HEK293 (cell line): ENCODE measurements at regions not wholly inside any gene's neighbourhood (a gene's known extent, or its start where the extent isn't known, plus 50 kb on each side); places are given as distances from the start of the nearest gene placed in this dataset.
"Not testable (repeated sequence)": the region's sequence is repeated elsewhere in the genome, so short reads cannot be mapped to it uniquely, and the experiment has no call there.

Experiments used
- CTCF ChIA-PET: fragments of 350-600 bp; formaldehyde crosslinking; extraction: SDS; loops from one replicate; lab custom pipeline; 2021; ENCODE audit warnings: antibody characterized with exemption; lab: Yijun Ruan, JAX
- POLR2A ChIA-PET: fragments of 300-600 bp; formaldehyde crosslinking; extraction: SDS; loops from one replicate; lab custom pipeline; 2020; ENCODE audit warnings: antibody characterized with exemption, inconsistent platforms; lab: Yijun Ruan, JAX
- H3K27ac ChIP-seq: fragments of 200-500 bp; sonication (Bioruptor generic); 2 replicates; pipeline ENCODE4 v1.5.1; 2014; ENCODE audit warnings: low read depth, low read length, control low read depth, inconsistent platforms; ENCODE audit errors: extremely low read depth
- H3K36me3 ChIP-seq, 2 experiments: fragments of 200-500 bp in 1 of 2; sonication (Bioruptor generic) in 1 of 2; 1 replicate in 1 of 2; 2 replicates in 1 of 2; pipeline ENCODE4 v1.5.1; 2014 to 2017; ENCODE audit warnings: inconsistent platforms in 2 of 2, low read length in 2 of 2; ENCODE audit not compliant: control insufficient read depth in 2 of 2, insufficient read depth in 1 of 2
- H3K4me1 ChIP-seq: fragments of 200-500 bp; sonication (Bioruptor generic); 2 replicates; pipeline ENCODE4 v1.5.1; 2014; ENCODE audit warnings: mild to moderate bottlenecking, low read length, inconsistent platforms; ENCODE audit not compliant: control insufficient read depth, insufficient read depth
- H3K4me3 ChIP-seq: 2 replicates; pipeline ENCODE4 v1.5.1; 2011; ENCODE audit warnings: low read depth, mild to moderate bottlenecking, control low read depth, low read length, moderate library complexity
- H3K9me3 ChIP-seq: fragments of 200-500 bp; sonication (Bioruptor generic); 2 replicates; pipeline ENCODE4 v1.5.1; 2014; ENCODE audit warnings: low read depth, low read length, inconsistent platforms; ENCODE audit not compliant: control insufficient read depth, insufficient read depth
- KLF9 ChIP-seq: fragments of 450-650 bp; formaldehyde crosslinking; IDR thresholded peaks from 2 replicates; pipeline ENCODE4 v1.5.1; 2016; ENCODE audit warnings: missing biosample characterization, missing genetic modification characterization, low read depth
- OVOL3 ChIP-seq: fragments of 450-650 bp; formaldehyde crosslinking; IDR thresholded peaks from 2 replicates; pipeline ENCODE4 v1.5.1; 2016; ENCODE audit warnings: missing biosample characterization, missing genetic modification characterization
- PBX3 ChIP-seq: sonication (generic); formaldehyde crosslinking; IDR thresholded peaks from 2 replicates; pipeline ENCODE4 v1.8.1; 2022; ENCODE audit warnings: mild to moderate bottlenecking, moderate library complexity, missing genetic modification reagents
- RBAK ChIP-seq: fragments of 450-650 bp; formaldehyde crosslinking; IDR thresholded peaks from 2 replicates; pipeline ENCODE4 v1.5.1; 2016; ENCODE audit warnings: missing biosample characterization, missing genetic modification characterization
- TSHZ1 ChIP-seq: fragments of 450-650 bp; formaldehyde crosslinking; IDR thresholded peaks from 2 replicates; pipeline ENCODE4 v1.5.1; 2016; ENCODE audit warnings: missing biosample characterization, missing genetic modification characterization, borderline replicate concordance
- ZBTB1 ChIP-seq: fragments of 450-650 bp; formaldehyde crosslinking; IDR thresholded peaks from 2 replicates; pipeline ENCODE4 v1.5.1; 2016; ENCODE audit warnings: missing biosample characterization, missing genetic modification characterization
- ZBTB26 ChIP-seq: fragments of 450-650 bp; formaldehyde crosslinking; optimal IDR thresholded peaks from 2 replicates; pipeline ENCODE3; 2016; ENCODE audit warnings: missing biosample characterization, mild to moderate bottlenecking, missing genetic modification characterization
- ZBTB49 ChIP-seq: fragments of 450-650 bp; formaldehyde crosslinking; IDR thresholded peaks from 2 replicates; pipeline ENCODE4 v1.5.1; 2016; ENCODE audit warnings: missing biosample characterization, missing genetic modification characterization, low read depth
- ZFP37 ChIP-seq: fragments of 450-650 bp; formaldehyde crosslinking; IDR thresholded peaks from 2 replicates; pipeline ENCODE4 v1.5.1; 2016; ENCODE audit warnings: missing biosample characterization, missing genetic modification characterization
- ZIC2 ChIP-seq: fragments of 450-650 bp; formaldehyde crosslinking; IDR thresholded peaks from 2 replicates; pipeline ENCODE4 v1.5.1; 2016; ENCODE audit warnings: missing biosample characterization, missing genetic modification characterization
- ZNF133 ChIP-seq: fragments of 450-650 bp; formaldehyde crosslinking; IDR thresholded peaks from 2 replicates; pipeline ENCODE4 v1.5.1; 2016; ENCODE audit warnings: missing biosample characterization, missing genetic modification characterization
- ZNF184 ChIP-seq: fragments of 450-650 bp; IDR thresholded peaks from 2 replicates; pipeline ENCODE4 v1.5.1; 2018; ENCODE audit warnings: missing biosample characterization, mild to moderate bottlenecking, missing genetic modification characterization
- ZNF280C ChIP-seq: fragments of 450-650 bp; formaldehyde crosslinking; IDR thresholded peaks from 2 replicates; pipeline ENCODE4 v1.5.1; 2016; ENCODE audit warnings: missing biosample characterization, missing genetic modification characterization
- ZNF280D ChIP-seq: fragments of 450-650 bp; formaldehyde crosslinking; IDR thresholded peaks from 2 replicates; pipeline ENCODE4 v1.5.1; 2016; ENCODE audit warnings: missing biosample characterization, missing genetic modification characterization
- ZNF610 ChIP-seq: fragments of 450-650 bp; formaldehyde crosslinking; IDR thresholded peaks from 2 replicates; pipeline ENCODE4 v1.5.1; 2016; ENCODE audit warnings: missing biosample characterization, missing genetic modification characterization, borderline replicate concordance
- ZNF629 ChIP-seq: fragments of 450-650 bp; formaldehyde crosslinking; IDR thresholded peaks from 2 replicates; pipeline ENCODE4 v1.5.1; 2017; ENCODE audit warnings: missing biosample characterization, missing genetic modification characterization
- ZNF76 ChIP-seq: fragments of 450-650 bp; formaldehyde crosslinking; IDR thresholded peaks from 2 replicates; pipeline ENCODE4; 2016; ENCODE audit warnings: low read depth, missing biosample characterization, missing genetic modification characterization, borderline replicate concordance
- ZNF768 ChIP-seq: fragments of 450-650 bp; formaldehyde crosslinking; IDR thresholded peaks from 2 replicates; pipeline ENCODE4 v1.5.1; 2018; ENCODE audit warnings: missing biosample characterization, mild to moderate bottlenecking, missing genetic modification characterization
- ZNF792 ChIP-seq: fragments of 450-650 bp; formaldehyde crosslinking; IDR thresholded peaks from 2 replicates; pipeline ENCODE4 v1.5.1; 2016; ENCODE audit warnings: missing biosample characterization, missing genetic modification characterization
- ZNF830 ChIP-seq: fragments of 450-650 bp; IDR thresholded peaks from 2 replicates; pipeline ENCODE4 v1.5.0; 2018; ENCODE audit warnings: missing biosample characterization, missing genetic modification characterization, low read depth, mild to moderate bottlenecking, moderate library complexity

- Histone ChIP-seq H3K4me3 (no peak overlapping the region), H3K27ac (no peak overlapping the region), H3K9me3 (no peaks in the 10 kb centered on the region), H3K4me1 (no peaks in the 10 kb centered on the region), H3K36me3 (no peaks in the 10 kb centered on the region)
- ChIA-PET POLR2A (no interaction called here), CTCF (interaction anchor here (0.6 to 0.7 kb wide), 3 partner anchors 9 to 734 kb away, joined by 3 to 7 read pairs (median 4); no protein-coding TSS in a partner anchor)
- no peak for TF ChIP-seq ZNF133
- TF ChIP-seq ZNF280D (tag by site-specific recombination): no peak
- TF ChIP-seq KLF9 (tag by site-specific recombination): no peak
- no peak for TF ChIP-seq ZNF76
- no peak for TF ChIP-seq ZNF184 (tag by site-specific recombination)
- no peak for TF ChIP-seq ZBTB26
- no peak for TF ChIP-seq ZBTB1 (tag by site-specific recombination)
- no peak for TF ChIP-seq ZNF830 (tag by site-specific recombination)
- TF ChIP-seq ZIC2 (tag by site-specific recombination): no peak
- TF ChIP-seq ZNF792 (tag by site-specific recombination): no peak
- no peak for TF ChIP-seq ZBTB49 (tag by site-specific recombination)
- no peak for TF ChIP-seq PBX3 (CRISPR knock-in tag)
- no peak for TF ChIP-seq ZNF629
- no peak for TF ChIP-seq TSHZ1 (tag by site-specific recombination)
- no peak for TF ChIP-seq ZFP37 (tag by site-specific recombination)
- TF ChIP-seq ZNF280C (tag by site-specific recombination): no peak
- TF ChIP-seq ZNF768 (tag by site-specific recombination): no peak
- no peak for TF ChIP-seq RBAK (tag by site-specific recombination)
- no peak for TF ChIP-seq OVOL3 (tag by site-specific recombination)
- no peak for TF ChIP-seq ZNF610 (tag by site-specific recombination)
Observed at GRCh38 chr6:9025228-9025627, 589.9 kb upstream of the SLC35B3 start.

GRCh38 chr6:9024246-9024645 lies 588.9 kb upstream of the SLC35B3 start:
- H3K4me1 ChIP-seq, H3K27ac ChIP-seq, H3K9me3 ChIP-seq, CTCF ChIA-PET, H3K4me3 ChIP-seq, H3K36me3 ChIP-seq, POLR2A ChIA-PET: not testable (repeated sequence)
